COLO668 (cell line): ENCODE measurements at regions not wholly inside any gene's neighbourhood (a gene's known extent, or its start where the extent isn't known, plus 50 kb on each side); places are given as distances from the start of the nearest gene placed in this dataset.

Experiments used
- DNase-seq: peaks from one replicate; lab custom pipeline; 2025; ENCODE audit not compliant: unreplicated experiment; lab: John Stamatoyannopoulos, UW

DNA sequence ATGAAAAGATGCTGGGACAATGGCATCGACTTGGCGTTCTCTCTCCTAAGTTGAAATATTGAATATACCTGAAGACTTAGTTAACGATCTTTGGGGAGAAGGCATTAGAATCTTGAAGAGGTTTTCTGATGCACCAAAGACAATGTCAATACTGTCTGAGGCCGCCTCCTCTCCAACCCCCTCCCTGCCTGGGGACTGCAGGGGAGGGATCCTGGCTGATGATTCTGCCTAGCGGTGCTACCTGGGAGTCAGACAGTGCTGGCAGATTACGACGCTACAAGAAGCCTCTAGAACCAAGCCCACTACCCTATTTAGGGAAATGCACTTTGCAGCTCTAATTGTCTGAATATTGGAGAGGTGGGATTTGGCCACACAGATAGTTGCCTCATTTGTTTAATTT, 145.6 kb upstream of the HABP2 start:
- no peak for DNase-seq

DNA sequence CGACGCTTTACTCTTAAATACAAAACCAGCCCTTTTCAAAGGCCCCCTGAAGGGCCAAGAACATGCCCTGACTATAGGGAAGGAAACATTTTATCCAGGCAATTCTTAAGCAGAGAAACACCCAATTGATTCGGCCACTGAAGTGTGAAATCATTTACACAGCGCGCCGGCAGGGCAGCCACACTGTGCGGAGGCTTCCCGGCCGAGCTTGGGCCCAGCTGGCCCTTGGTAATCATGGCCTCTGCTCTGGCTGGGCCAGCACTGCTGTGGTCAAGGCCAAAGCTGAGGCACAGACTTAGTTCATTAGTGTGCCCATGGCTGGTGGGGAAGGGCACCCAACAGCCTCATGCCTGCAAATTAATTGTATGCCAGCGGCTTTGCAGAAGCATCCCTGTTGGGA, 143.7 kb upstream of the HABP2 start:
- no peak for DNase-seq

GRCh38 chr10:113410618-113411017, 142.2 kb upstream of the HABP2 start:
- no peak for DNase-seq

- DNase-seq: no peak
Observed at GRCh38 chr10:113411456-113411855, 141.4 kb upstream of the HABP2 start.

GRCh38 chr10:113412161-113412560, 140.7 kb upstream of the HABP2 start:
- no peak for DNase-seq

DNA sequence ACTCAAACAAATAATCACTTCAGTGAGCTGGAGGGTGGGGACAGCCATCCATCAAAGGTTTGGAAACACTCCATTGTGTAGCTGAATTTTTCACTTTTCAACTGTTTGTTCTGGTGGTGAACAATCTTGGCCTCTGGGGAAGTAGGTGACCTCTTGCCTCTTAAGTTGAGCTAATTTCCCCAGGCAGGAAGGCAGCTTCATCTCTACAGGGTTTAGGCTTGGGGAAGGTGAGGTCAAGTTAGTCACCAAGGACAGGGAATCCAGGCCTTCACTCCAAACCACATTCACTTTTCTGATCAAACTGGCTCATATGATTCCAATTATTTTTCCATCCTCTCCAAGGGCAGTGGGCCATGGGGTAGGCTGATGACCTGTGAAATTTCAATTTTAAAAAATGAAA, 138.3 kb upstream of the HABP2 start:
- no peak for DNase-seq

DNA sequence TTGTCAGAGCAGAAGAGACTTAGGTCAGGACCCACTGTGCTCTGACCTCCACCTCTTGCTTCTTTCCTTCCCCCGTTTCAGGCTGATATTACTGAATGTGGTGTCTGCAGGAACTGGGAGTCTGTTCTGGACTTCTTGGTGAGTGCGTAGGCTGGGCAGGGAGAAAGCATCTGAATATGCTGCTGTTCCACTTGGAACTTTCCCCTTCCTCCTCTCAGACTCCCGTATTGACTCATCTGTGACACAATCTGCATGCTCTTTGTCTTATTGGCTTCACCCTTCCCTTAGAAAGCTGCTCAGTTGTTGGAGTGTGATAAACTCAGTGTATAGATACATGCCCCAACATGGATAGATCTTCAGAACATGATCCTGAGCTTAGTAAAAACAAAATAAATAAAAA, 137.6 kb upstream of the HABP2 start:
- no peak for DNase-seq

- no peak for DNase-seq
Observed at GRCh38 chr10:113420057-113420732, 132.7 kb upstream of the HABP2 start.

- DNase-seq: no peak
Observed at GRCh38 chr10:113420733-113421675, 131.8 kb upstream of the HABP2 start.

GRCh38 chr10:113422371-113422770, 130.5 kb upstream of the HABP2 start:
- no peak for DNase-seq

- no peak for DNase-seq
Observed at GRCh38 chr10:113423981-113424721, 128.7 kb upstream of the HABP2 start.

GRCh38 chr10:113425008-113425407, 127.8 kb upstream of the HABP2 start:
- no peak for DNase-seq

GRCh38 chr10:113425541-113425951, 127.3 kb upstream of the HABP2 start:
- DNase-seq: peak; percentile 16

GRCh38 chr10:113426181-113426877, 126.5 kb upstream of the HABP2 start:
- DNase-seq: peak; percentile 14

GRCh38 chr10:113427236-113427735, 125.6 kb upstream of the HABP2 start:
- no peak for DNase-seq

DNA sequence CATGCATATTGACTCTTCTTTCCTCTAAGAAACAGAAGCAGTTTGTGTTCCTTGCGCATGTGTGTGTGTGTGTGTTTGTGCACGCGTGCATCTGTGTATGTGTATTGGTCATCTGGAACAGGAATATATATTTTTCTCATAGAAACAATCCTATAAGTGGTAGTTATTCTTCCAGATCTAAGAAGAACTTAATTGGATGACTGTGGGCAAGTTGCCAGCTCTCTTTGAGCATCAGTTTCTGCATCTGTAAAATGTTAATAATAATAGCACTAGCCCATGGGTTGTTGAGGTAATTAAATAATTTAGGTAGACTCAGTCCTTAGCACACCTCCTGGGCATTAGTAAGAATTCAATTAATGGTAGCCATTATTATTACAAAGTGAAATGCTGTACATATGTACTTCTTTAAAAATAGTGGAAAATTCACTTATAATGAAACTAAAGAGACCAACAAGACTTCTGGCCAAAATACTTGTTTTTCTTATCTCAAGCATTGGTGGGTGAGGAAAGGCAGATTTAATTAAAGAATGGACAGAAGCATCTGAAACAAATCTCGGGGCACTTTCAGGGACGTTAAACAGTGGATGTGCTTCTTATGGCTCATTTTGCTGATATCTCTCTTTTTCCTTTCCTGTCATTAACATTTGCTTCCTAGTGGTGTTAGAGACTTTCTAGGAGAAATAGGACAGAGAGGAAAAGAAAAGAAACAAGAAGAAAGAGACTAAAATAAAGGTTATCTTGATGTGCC, 124.9 kb upstream of the HABP2 start:
- no peak for DNase-seq

DNA sequence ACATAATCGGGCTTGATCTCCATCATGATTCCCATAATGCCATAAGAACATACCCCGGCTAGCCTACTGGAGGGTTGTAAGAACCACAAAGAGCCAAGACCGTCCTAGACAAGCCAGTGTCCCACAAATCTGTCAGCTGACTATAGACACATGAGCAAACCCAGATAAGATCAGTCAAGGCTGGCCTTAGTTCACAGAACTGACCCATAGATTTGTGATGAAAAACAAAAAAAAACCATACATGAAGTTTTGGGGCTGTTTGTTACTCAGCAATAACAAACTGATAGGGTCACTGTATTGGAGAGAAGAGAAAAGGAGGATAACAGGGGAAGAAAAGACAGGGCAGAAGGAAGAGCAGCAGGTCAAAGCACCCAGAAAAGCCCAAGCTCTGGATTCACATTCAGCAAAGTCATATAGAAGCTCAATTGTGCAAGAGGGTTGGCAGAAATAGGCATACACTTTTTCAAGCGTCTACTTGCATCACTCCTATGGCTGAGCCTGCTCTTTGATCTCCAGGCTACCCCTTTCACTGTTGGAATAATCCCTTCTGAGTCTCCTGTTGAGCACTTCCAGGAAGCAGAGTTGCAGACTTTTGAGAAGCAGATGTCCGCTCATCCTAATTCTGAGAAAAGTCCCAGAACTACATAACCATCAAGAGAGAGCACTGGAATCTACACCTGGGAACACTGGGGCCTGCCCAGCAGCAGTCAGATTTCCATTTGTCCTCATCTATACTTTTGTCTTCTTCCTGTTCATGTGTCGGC, 122.0 kb upstream of the HABP2 start:
- DNase-seq: no peak

DNA sequence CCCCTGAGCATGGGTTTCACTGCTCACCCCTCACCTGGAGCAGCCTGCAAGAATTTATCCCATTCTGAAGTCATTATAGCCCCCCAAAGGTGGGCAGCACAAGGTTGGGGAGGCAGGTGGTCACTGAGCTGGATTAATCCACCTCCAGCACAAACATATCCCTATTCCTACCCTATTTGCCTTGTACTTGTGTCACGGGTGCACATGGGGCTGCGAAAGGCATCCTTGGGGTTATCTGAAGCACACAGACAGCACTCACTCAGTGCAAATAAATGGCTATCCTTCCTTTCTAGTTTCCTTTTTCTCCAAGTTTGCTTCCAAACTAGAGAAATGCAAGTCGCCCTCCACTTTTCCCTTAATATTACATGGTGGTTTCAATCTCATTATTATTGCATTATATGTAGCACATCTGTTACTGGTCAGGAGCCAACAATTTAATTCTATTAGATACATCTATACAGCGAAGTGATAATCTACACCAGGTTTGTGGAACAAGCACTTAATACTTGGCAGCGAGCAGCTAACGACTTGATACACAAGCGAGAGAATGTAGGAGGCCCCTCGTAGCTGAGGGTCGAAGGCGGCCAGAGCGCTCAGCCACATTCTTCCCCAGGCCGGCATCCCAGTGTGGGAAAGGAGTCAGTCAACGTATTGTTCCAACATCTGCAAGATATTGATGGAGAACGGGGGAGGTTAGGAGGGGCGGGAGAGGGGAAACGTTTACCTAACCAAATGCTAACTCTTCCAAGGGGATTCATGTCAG, 121.3 kb upstream of the HABP2 start:
- DNase-seq: no peak

GRCh38 chr10:113433711-113434110, 119.1 kb upstream of the HABP2 start:
- DNase-seq: peak; percentile 66
